Uterus (tissue), 2 donors: ENCODE measurements at regions not wholly inside any gene's neighbourhood (a gene's known extent, or its start where the extent isn't known, plus 50 kb on each side); places are given as distances from the start of the nearest gene placed in this dataset.

Experiments used
- CTCF ChIP-seq, 4 experiments: fragments of 200-600 bp in 2 of 4; fragments of 450-650 bp in 2 of 4; sonication (generic) in 2 of 4; IDR thresholded peaks; one replicate each; pipeline ENCODE4 v1.5.1; 2016 to 2019; ENCODE audit warnings: antibody characterized with exemption in 4 of 4, mild to moderate bottlenecking in 2 of 4, moderate library complexity in 1 of 4
- POLR2A ChIP-seq, 2 donors: fragments of 450-650 bp; IDR thresholded peaks; one replicate each; pipeline ENCODE4 v1.6.1; 2016; ENCODE audit warnings: antibody characterized with exemption in 2 of 2, mild to moderate bottlenecking in 1 of 2, moderate library complexity in 1 of 2

- TF ChIP-seq CTCF (IDR thresholded peaks at IDR 0.05), result no peak
- TF ChIP-seq POLR2A (IDR thresholded peaks at IDR 0.05), result no peak
Observed at GRCh38 chr12:61188801-61189595, 1071.2 kb upstream of the USP15 start.
